ENCODE measurements at regions not wholly inside any gene's neighbourhood (a gene's known extent, or its start where the extent isn't known, plus 50 kb on each side); places are given as distances from the start of the nearest gene placed in this dataset.

GRCh38 chr14:101061411-101062064 is 158.0 kb upstream of the RTL1 start:
- POLR2A ChIA-PET = no interaction called here
- CTCF ChIA-PET = interaction anchor here (1.0 to 2.4 kb wide), 3 partner anchors 8 to 17 kb away, joined by 3 to 15 read pairs (median 3); no protein-coding TSS in a partner anchor

More at GRCh38 chr14:101061411-101062064, 158.0 kb upstream of the RTL1 start:
- no peak overlapping the region for H3K4me2 ChIP-seq (ENCODE audit: insufficient read depth, low read length)
- no peak overlapping the region for H3K4me3 ChIP-seq (replicated peaks in 1 of 3; ENCODE audit: insufficient read depth in 1 of 3, low read depth in 1 of 3, low read length in 3 of 3)
- no peaks in the 10 kb centered on the region for H3K9me3 ChIP-seq (replicated peaks; ENCODE audit: control insufficient read depth, insufficient read depth, low read length)
- peaks cover 0 to 19% of the 10 kb centered on the region in 2 experiments for H3K36me3 ChIP-seq (ENCODE audit: control insufficient read depth in 2 of 2, extremely low read depth in 1 of 2, insufficient read depth in 2 of 2, low read length in 2 of 2)
- BruUV-seq (replicated peaks) = no TSS peak
- no peaks in the 10 kb centered on the region for H3K9me1 ChIP-seq (replicated peaks; ENCODE audit: control insufficient read depth, extremely low read depth, insufficient read depth, low read length)
- no peaks in the 10 kb centered on the region for H4K20me1 ChIP-seq (replicated peaks; ENCODE audit: control insufficient read depth, extremely low read depth, insufficient read depth, low read length)
- H3K27ac ChIP-seq (ENCODE audit: insufficient read depth, low read depth, low read length) = peak overlapping the region; percentile 77
- FAIRE-seq = no peak
- no peak overlapping the region for H2AFZ ChIP-seq (ENCODE audit: low read depth, low read length)
- no peak overlapping the region for H3K9ac ChIP-seq (replicated peaks; ENCODE audit: extremely low read depth, insufficient read depth, low read length)
- H3K4me1 ChIP-seq (ENCODE audit: control insufficient read depth, extremely low read depth, insufficient read depth, low read length) = peaks cover 42% of the 10 kb centered on the region
- no peaks in the 10 kb centered on the region for H3K79me2 ChIP-seq (ENCODE audit: control insufficient read depth, insufficient read depth, low read length)
- H3K27me3 ChIP-seq (ENCODE audit: control insufficient read depth in 2 of 2, insufficient read depth in 2 of 2, low read length in 2 of 2) = no peaks in the 10 kb centered on the region
- DNase-seq (ENCODE audit: low read depth, low spot score) = no peak
- no peak for TF ChIP-seq POLR2A (IDR thresholded peaks at IDR 0.05; ENCODE audit: low read depth, low read length)
- TF ChIP-seq JUN (IDR thresholded peaks at IDR 0.05; ENCODE audit: borderline replicate concordance, insufficient read depth, insufficient read length, low read depth) = no peak
- TF ChIP-seq GATA2 (IDR thresholded peaks at IDR 0.05; ENCODE audit: insufficient read depth, insufficient read length, low read depth, low read length) = no peak
- no peak for TF ChIP-seq CTCF (IDR thresholded peaks at IDR 0.05; ENCODE audit: extremely low read depth in 1 of 2, insufficient read depth in 1 of 2, low read depth in 1 of 2, low read length in 2 of 2)
- TF ChIP-seq, protein P1, sequence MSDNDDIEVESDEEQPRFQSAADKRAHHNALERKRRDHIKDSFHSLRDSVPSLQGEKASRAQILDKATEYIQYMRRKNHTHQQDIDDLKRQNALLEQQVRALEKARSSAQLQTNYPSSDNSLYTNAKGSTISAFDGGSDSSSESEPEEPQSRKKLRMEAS (IDR thresholded peaks at IDR 0.05; ENCODE audit: insufficient read depth, insufficient read length) = no peak
- no peak for TF ChIP-seq EZH2 (IDR thresholded peaks at IDR 0.05; ENCODE audit: borderline replicate concordance, low read depth, low read length, severe bottlenecking)
- TF ChIP-seq POLR2AphosphoS5 (IDR thresholded peaks at IDR 0.05; ENCODE audit: insufficient read depth, low read depth, low read length) = no peak
- no peak for TF ChIP-seq MYC (IDR thresholded peaks at IDR 0.05; ENCODE audit: low read depth, low read length)
- TF ChIP-seq FOS (IDR thresholded peaks at IDR 0.05; ENCODE audit: borderline replicate concordance, insufficient read depth, low read length) = no peak
- intact Hi-C loops (cut with micrococcal nuclease) = loop anchor here (1.0 to 10.0 kb wide), 5 partner anchors 12 to 677 kb away; no protein-coding TSS in a partner anchor
- dilution Hi-C loops (cut with MboI; ENCODE audit: extremely low pct_ligation_motif_present, low sequenced_read_pairs) = no loop called here

Measured in endothelial cell of umbilical vein (primary cell).